ENCODE measurements at regions not wholly inside any gene's neighbourhood (a gene's known extent, or its start where the extent isn't known, plus 50 kb on each side); places are given as distances from the start of the nearest gene placed in this dataset.

- no peak for DNase-seq
These were observed 319.0 kb downstream of the BRINP1 start for GRCh38 chr9:119050281-119050680.

DNA sequence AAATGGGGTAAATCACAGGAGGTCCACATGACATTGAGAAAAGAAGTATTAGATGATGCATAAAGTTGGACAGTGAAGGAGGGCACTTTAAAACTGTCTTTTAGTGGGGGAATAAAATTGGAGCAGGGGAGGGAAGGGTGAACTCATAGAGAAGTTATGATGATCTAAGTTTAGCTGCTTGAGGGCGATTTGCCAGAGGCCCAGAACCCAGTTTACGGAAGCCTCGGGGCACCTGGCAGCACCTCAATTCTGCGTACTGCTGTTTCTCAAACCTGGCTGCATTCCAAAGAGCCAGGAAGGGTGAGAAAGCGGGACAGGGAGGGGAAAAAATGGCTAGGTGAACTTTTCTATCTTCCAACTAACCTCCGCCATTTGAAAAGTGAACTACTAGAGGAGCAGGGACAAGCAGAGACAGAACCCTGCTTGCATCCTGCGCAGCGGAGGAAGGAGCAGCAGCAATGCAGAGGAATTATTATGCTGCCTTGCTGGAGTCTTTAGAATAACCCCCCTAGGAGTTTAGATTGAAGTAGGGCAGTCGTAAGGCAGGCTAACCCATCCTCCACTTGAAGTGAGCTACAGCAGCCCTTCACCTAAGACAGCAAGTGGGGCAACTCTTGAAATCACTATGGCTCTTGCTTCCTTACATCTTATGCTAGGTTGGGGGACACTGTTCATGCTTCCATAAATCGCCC is 316.8 kb downstream of the BRINP1 start:
- DNase-seq, result no peak

DNA sequence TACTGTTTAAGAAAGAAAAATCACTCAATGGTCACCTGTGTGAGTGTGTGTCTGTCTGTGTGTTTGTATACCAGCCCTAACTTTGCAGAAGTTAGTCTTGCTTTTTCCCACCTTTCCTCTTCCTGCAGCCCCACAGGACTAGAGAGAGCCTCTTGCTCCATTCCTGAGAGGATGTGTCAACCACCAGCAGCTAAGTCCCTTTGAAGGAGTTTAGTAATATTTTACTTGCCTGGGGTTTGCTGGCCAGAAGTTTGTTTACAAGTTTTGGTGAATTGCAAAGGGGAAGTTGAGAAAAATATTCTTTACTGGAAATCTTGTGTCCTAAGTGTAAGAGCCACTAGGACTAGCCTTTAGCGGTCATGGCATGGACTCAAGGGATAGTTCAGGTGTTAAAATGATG is 316.2 kb downstream of the BRINP1 start:
- DNase-seq, result no peak

- DNase-seq, result no peak
These were observed 308.4 kb downstream of the BRINP1 start for GRCh38 chr9:119060629-119061385.

- no peak for DNase-seq
These were observed 297.6 kb downstream of the BRINP1 start for GRCh38 chr9:119071636-119072035.

GRCh38 chr9:119074017-119074416 is 295.2 kb downstream of the BRINP1 start:
- no peak for DNase-seq

DNA sequence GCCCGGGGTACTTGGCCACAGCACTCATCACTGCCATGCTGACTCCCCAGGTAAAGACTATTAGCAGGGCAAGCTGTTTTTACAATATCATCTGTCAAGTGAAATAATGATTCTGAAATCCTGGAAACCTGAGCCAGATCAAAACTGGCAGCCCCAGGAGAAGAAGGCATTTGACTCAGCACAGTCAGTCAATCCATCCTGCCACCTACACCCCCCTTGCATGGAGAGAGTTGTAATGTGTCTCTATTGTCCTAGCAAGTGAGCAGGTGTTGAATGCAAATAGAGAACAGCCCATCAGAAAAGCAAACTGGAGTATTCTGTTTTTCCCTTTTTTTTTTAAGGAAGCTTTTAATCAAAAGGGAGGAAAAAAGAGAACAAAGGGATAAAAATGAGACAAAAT is 291.2 kb downstream of the BRINP1 start:
- no peak for DNase-seq

- no peak for DNase-seq
These were observed 285.6 kb downstream of the BRINP1 start for GRCh38 chr9:119083673-119084072.

- no peak for DNase-seq
These were observed 282.6 kb downstream of the BRINP1 start for GRCh38 chr9:119086590-119086989.

DNA sequence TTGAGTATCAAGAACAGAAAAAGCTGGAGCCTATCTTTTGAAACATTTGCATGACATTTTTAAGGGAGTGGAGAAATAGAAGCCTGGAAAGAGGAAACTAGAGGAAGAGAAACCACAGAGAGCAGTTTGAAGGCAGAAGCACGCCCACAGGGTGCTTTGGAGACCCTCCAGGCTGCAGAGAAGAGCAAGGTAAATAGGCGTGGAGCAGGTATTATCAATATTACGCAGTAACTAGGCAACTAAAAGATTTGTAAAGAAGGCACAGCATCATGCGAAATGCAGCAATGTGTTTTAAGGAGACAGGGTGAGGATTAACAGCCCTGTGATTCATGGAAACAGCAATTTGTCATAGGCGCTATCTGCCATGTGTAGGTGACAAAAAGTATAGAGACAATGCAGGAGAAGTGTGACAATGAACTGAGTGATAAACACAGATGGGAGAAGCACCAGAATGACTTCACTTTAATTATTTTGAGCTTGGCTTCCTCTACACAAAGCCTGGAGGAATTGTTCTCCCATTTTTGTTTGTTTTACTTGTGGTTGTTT is 281.2 kb downstream of the BRINP1 start:
- DNase-seq, result peak; percentile 61

GRCh38 chr9:119091074-119091473 is 278.2 kb downstream of the BRINP1 start:
- no peak for DNase-seq

- no peak for DNase-seq
These were observed 277.1 kb downstream of the BRINP1 start for GRCh38 chr9:119092125-119092524.

- DNase-seq, result no peak
These were observed 275.1 kb downstream of the BRINP1 start for GRCh38 chr9:119094086-119094485.

GRCh38 chr9:119095072-119095471 is 274.2 kb downstream of the BRINP1 start:
- DNase-seq, result no peak

GRCh38 chr9:119101048-119101447 is 268.2 kb downstream of the BRINP1 start:
- DNase-seq, result no peak

- DNase-seq, result no peak
These were observed 254.6 kb downstream of the BRINP1 start for GRCh38 chr9:119114681-119115080.

All from NCI-H1417 treated with DMSO at 0.1 percent for 48 hours (cell line).